Activated CD4-positive, alpha-beta T cell treated with anti-CD3 and anti-CD28 coated beads for 48 hours (primary cell): ENCODE measurements at regions not wholly inside any gene's neighbourhood (a gene's known extent, or its start where the extent isn't known, plus 50 kb on each side); places are given as distances from the start of the nearest gene placed in this dataset.

ENCODE experiments used
- DNase-seq: peaks from one replicate; pipeline ENCODE4 v3.0.0-alpha.2; 2020

GRCh38 chr16:85419503-85420408 lies 193.4 kb upstream of the GSE1 start:
- DNase-seq, result no peak

- peak; percentile 84 for DNase-seq
Observed at GRCh38 chr16:85420501-85421337, 192.4 kb upstream of the GSE1 start.

- no peak for DNase-seq
Observed at GRCh38 chr16:85421338-85422195, 191.6 kb upstream of the GSE1 start.

- DNase-seq, result no peak
Observed at GRCh38 chr16:85422196-85422631, 190.9 kb upstream of the GSE1 start.

- no peak for DNase-seq
Observed at GRCh38 chr16:85422632-85423550, 190.2 kb upstream of the GSE1 start.

GRCh38 chr16:85423631-85424030 lies 189.5 kb upstream of the GSE1 start:
- DNase-seq, result no peak

GRCh38 chr16:85424260-85425073 lies 188.7 kb upstream of the GSE1 start:
- no peak for DNase-seq

GRCh38 chr16:85425074-85425662 lies 188.0 kb upstream of the GSE1 start:
- no peak for DNase-seq

- no peak for DNase-seq
Observed at GRCh38 chr16:85426806-85427205, 186.3 kb upstream of the GSE1 start.

- peak; percentile 63 for DNase-seq
Observed at GRCh38 chr16:85428168-85428898, 184.8 kb upstream of the GSE1 start.

GRCh38 chr16:85428899-85429775 lies 184.0 kb upstream of the GSE1 start:
- no peak for DNase-seq

GRCh38 chr16:85429776-85430522 lies 183.2 kb upstream of the GSE1 start:
- no peak for DNase-seq

- DNase-seq, result no peak
Observed at GRCh38 chr16:85430523-85431421, 182.3 kb upstream of the GSE1 start.

GRCh38 chr16:85431431-85432124 lies 181.5 kb upstream of the GSE1 start:
- DNase-seq, result no peak

GRCh38 chr16:85432606-85433005 lies 180.5 kb upstream of the GSE1 start:
- no peak for DNase-seq

- DNase-seq, result no peak
Observed at GRCh38 chr16:85433477-85433876, 179.6 kb upstream of the GSE1 start.
